ENCODE measurements at regions not wholly inside any gene's neighbourhood (a gene's known extent, or its start where the extent isn't known, plus 50 kb on each side); places are given as distances from the start of the nearest gene placed in this dataset.

- TF ChIP-seq, protein P1, sequence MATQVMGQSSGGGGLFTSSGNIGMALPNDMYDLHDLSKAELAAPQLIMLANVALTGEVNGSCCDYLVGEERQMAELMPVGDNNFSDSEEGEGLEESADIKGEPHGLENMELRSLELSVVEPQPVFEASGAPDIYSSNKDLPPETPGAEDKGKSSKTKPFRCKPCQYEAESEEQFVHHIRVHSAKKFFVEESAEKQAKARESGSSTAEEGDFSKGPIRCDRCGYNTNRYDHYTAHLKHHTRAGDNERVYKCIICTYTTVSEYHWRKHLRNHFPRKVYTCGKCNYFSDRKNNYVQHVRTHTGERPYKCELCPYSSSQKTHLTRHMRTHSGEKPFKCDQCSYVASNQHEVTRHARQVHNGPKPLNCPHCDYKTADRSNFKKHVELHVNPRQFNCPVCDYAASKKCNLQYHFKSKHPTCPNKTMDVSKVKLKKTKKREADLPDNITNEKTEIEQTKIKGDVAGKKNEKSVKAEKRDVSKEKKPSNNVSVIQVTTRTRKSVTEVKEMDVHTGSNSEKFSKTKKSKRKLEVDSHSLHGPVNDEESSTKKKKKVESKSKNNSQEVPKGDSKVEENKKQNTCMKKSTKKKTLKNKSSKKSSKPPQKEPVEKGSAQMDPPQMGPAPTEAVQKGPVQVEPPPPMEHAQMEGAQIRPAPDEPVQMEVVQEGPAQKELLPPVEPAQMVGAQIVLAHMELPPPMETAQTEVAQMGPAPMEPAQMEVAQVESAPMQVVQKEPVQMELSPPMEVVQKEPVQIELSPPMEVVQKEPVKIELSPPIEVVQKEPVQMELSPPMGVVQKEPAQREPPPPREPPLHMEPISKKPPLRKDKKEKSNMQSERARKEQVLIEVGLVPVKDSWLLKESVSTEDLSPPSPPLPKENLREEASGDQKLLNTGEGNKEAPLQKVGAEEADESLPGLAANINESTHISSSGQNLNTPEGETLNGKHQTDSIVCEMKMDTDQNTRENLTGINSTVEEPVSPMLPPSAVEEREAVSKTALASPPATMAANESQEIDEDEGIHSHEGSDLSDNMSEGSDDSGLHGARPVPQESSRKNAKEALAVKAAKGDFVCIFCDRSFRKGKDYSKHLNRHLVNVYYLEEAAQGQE (IDR thresholded peaks at IDR 0.05) = no peak
These were observed 226.1 kb downstream of the XPNPEP1 start (continued) for GRCh38 chr10:109696981-109697775.

- no peak overlapping the region for H3K27ac ChIP-seq (ENCODE audit: low read depth in 1 of 2, low read length in 2 of 2)
- no peaks in the 10 kb centered on the region for H3K36me3 ChIP-seq (ENCODE audit: control insufficient read depth in 4 of 4, insufficient read depth in 3 of 4, low read depth in 1 of 4, low read length in 3 of 4)
- H3K9ac ChIP-seq (ENCODE audit: low read depth in 1 of 2, low read length in 2 of 2) = no peak overlapping the region
- H3K4me1 ChIP-seq (ENCODE audit: control insufficient read depth in 4 of 4, insufficient read depth in 4 of 4, low read length in 3 of 4) = no peaks in the 10 kb centered on the region
- H3K27me3 ChIP-seq (ENCODE audit: control insufficient read depth in 4 of 4, insufficient read depth in 4 of 4, low read length in 3 of 4) = peaks cover 0 to 2% (median 0%) of the 10 kb centered on the region in 4 donors
- H3K4me3 ChIP-seq (ENCODE audit: low read depth in 1 of 3, low read length in 3 of 3) = no peak overlapping the region
- TF ChIP-seq TAF1 (conservative IDR thresholded peaks at IDR 0.05) (no peak), RXRA (IDR thresholded peaks at IDR 0.05) (no peak), FOXA2 (IDR thresholded peaks at IDR 0.05) (no peak), ZBTB33 (IDR thresholded peaks at IDR 0.05) (no peak), RAD21 (IDR thresholded peaks at IDR 0.05) (no peak), FOXA1 (IDR thresholded peaks at IDR 0.05) (no peak), JUND (IDR thresholded peaks at IDR 0.05) (no peak), HNF4A (conservative IDR thresholded peaks at IDR 0.05) (no peak)
- TF ChIP-seq, protein P2, sequence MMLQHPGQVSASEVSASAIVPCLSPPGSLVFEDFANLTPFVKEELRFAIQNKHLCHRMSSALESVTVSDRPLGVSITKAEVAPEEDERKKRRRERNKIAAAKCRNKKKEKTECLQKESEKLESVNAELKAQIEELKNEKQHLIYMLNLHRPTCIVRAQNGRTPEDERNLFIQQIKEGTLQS (IDR thresholded peaks at IDR 0.05) = no peak
- no peak for DNase-seq (ENCODE audit: low spot score)
- 82% methylated on average over 2 of the region's 2 CpGs for WGBS
- H3K9me3 ChIP-seq (ENCODE audit: control insufficient read depth in 4 of 4, low read length in 3 of 4) = no peaks in the 10 kb centered on the region
These were observed 226.8 kb downstream of the XPNPEP1 start for GRCh38 chr10:109696462-109696861.

DNA sequence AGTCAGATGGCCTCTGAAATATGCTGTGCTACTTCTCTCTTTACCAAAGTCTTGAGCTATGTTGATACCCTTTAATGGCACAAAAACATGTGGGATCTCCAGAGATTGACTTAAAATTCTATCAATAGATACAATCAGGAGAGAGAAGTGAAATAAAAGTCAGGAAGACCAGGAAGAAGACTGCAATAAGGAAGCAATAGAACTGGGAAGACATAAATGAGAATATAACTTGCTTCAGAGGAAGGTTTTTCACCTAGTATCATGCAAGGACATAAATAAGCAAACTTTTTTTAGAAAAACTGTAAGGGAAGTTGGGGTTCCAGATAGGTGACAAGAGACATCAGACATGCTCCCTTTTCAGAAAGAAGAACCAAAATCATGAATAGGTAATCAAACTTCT, 227.3 kb downstream of the XPNPEP1 start:
- H3K9me3 ChIP-seq (ENCODE audit: control insufficient read depth in 4 of 4, low read length in 3 of 4) = no peaks in the 10 kb centered on the region
- no peak overlapping the region for H3K4me3 ChIP-seq (ENCODE audit: low read depth in 1 of 3, low read length in 3 of 3)
- H3K27ac ChIP-seq (ENCODE audit: low read depth in 1 of 2, low read length in 2 of 2) = no peak overlapping the region
- H3K36me3 ChIP-seq (ENCODE audit: control insufficient read depth in 4 of 4, insufficient read depth in 3 of 4, low read depth in 1 of 4, low read length in 3 of 4) = no peaks in the 10 kb centered on the region
- peaks cover 0 to 2% (median 0%) of the 10 kb centered on the region in 4 donors for H3K27me3 ChIP-seq (ENCODE audit: control insufficient read depth in 4 of 4, insufficient read depth in 4 of 4, low read length in 3 of 4)
- no peak overlapping the region for H3K9ac ChIP-seq (ENCODE audit: low read depth in 1 of 2, low read length in 2 of 2)
- DNase-seq (ENCODE audit: low spot score) = no peak
- H3K4me1 ChIP-seq (ENCODE audit: control insufficient read depth in 4 of 4, insufficient read depth in 4 of 4, low read length in 3 of 4) = no peaks in the 10 kb centered on the region
- TF ChIP-seq RAD21 (IDR thresholded peaks at IDR 0.05) (no peak), RXRA (IDR thresholded peaks at IDR 0.05) (no peak), NR2F2 (IDR thresholded peaks at IDR 0.05) (no peak), FOXA1 (IDR thresholded peaks at IDR 0.05) (no peak), GABPA (IDR thresholded peaks at IDR 0.05 in 1 of 2, conservative IDR thresholded peaks at IDR 0.05 in 1 of 2) (no peak), SP1 (IDR thresholded peaks at IDR 0.05) (no peak), ZBTB33 (IDR thresholded peaks at IDR 0.05) (no peak), CTCF (IDR thresholded peaks at IDR 0.05; ENCODE audit: low read depth, low read length, missing input control) (no peak)
- TF ChIP-seq, protein P1 (IDR thresholded peaks at IDR 0.05) = no peak
- TF ChIP-seq, protein P2 (IDR thresholded peaks at IDR 0.05) = no peak

Data from liver (tissue), 8 donors.